Lung microvascular endothelial cell (primary cell): ENCODE measurements at regions not wholly inside any gene's neighbourhood (a gene's known extent, or its start where the extent isn't known, plus 50 kb on each side); places are given as distances from the start of the nearest gene placed in this dataset.
"Not testable (repeated sequence)": the region's sequence is repeated elsewhere in the genome, so short reads cannot be mapped to it uniquely, and the experiment has no call there.

Experiments
- DNase-seq, 2 donors: peaks; one replicate each; pipeline versions ENCODE4 v3.0.0 to v3.0.0-alpha.2; 2010; ENCODE audit warnings: low read depth in 2 of 2

GRCh38 chr7:66574768-66575167 is 53.9 kb upstream of the KCTD7 start:
- not testable (repeated sequence) for DNase-seq

- no peak for DNase-seq
These were observed 53.3 kb upstream of the KCTD7 start for GRCh38 chr7:66575398-66575797.

- no peak for DNase-seq
These were observed 52.0 kb upstream of the KCTD7 start for GRCh38 chr7:66576646-66577045.
